HL-60 (cell line): ENCODE measurements at regions not wholly inside any gene's neighbourhood (a gene's known extent, or its start where the extent isn't known, plus 50 kb on each side); places are given as distances from the start of the nearest gene placed in this dataset.

Source experiments
- DNase-seq, 2 experiments: peaks; one replicate each; pipeline ENCODE4 v3.0.0-alpha.2; 2010 to 2020; ENCODE audit warnings: low read depth in 1 of 2, low spot score in 1 of 2
- H3K27ac ChIP-seq: fragments of 250-450 bp; sonication (Bioruptor Pico); replicated peaks from 2 replicates; pipeline ENCODE4 v1.5.1; 2020; ENCODE audit warnings: mild to moderate bottlenecking, moderate library complexity
- H3K27me3 ChIP-seq: fragments of 250-450 bp; sonication (Bioruptor Pico); 2 replicates; pipeline ENCODE4 v1.5.1; 2021; ENCODE audit warnings: mild to moderate bottlenecking, moderate library complexity; ENCODE audit not compliant: insufficient read depth, poor library complexity, severe bottlenecking
- H3K4me3 ChIP-seq: replicated peaks from 2 replicates; pipeline ENCODE4 v1.5.1; 2011; ENCODE audit warnings: mild to moderate bottlenecking, control low read depth, low read length; ENCODE audit not compliant: insufficient read depth
- GABPA ChIP-seq: IDR thresholded peaks from 2 replicates; pipeline ENCODE4 v1.6.1; 2012; ENCODE audit warnings: low read depth
- POLR2AphosphoS5 ChIP-seq: IDR thresholded peaks from 2 replicates; pipeline ENCODE4 v1.6.1; 2012; ENCODE audit warnings: low read depth
- SPI1 ChIP-seq: IDR thresholded peaks from 2 replicates; pipeline ENCODE4 v1.6.1; 2012; ENCODE audit warnings: low read depth, mild to moderate bottlenecking, borderline replicate concordance
- TF ChIP-seq, protein P1 (sequence below): IDR thresholded peaks from 2 replicates; pipeline ENCODE4 v1.6.1; 2012; ENCODE audit warnings: low read depth; ENCODE audit not compliant: insufficient replicate concordance
- TF ChIP-seq, protein P2 (sequence below): IDR thresholded peaks from one replicate; pipeline ENCODE4 v1.5.1; 2011; ENCODE audit warnings: low read length, control low read depth, inconsistent platforms; ENCODE audit not compliant: insufficient read depth

DNA sequence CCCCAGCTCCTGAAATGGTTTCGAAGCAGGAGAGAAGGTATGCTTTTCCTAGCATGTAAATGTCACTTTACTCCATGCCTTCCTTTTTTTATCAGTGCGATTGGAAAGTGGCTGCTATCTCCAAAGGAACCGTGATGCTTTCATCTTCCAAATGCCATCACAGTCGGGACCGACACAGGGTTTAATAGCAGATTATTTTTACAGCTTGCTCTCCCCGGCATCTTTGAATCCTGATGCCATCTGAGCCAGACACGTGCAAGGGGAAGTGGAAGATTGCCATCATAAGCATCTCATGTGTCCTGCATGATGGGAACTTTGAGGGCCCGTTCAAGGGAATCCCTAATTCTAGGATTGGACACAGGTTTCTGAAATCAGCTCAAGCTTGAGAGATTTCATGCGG lies 253.4 kb upstream of the KCNG1 start:
- Histone ChIP-seq H3K27ac (no peak overlapping the region), H3K27me3 (no peaks in the 10 kb centered on the region), H3K4me3 (no peak overlapping the region)
- no peak for DNase-seq
- no peak for TF ChIP-seq SPI1
- no peak for TF ChIP-seq POLR2AphosphoS5
- TF ChIP-seq, protein P1, sequence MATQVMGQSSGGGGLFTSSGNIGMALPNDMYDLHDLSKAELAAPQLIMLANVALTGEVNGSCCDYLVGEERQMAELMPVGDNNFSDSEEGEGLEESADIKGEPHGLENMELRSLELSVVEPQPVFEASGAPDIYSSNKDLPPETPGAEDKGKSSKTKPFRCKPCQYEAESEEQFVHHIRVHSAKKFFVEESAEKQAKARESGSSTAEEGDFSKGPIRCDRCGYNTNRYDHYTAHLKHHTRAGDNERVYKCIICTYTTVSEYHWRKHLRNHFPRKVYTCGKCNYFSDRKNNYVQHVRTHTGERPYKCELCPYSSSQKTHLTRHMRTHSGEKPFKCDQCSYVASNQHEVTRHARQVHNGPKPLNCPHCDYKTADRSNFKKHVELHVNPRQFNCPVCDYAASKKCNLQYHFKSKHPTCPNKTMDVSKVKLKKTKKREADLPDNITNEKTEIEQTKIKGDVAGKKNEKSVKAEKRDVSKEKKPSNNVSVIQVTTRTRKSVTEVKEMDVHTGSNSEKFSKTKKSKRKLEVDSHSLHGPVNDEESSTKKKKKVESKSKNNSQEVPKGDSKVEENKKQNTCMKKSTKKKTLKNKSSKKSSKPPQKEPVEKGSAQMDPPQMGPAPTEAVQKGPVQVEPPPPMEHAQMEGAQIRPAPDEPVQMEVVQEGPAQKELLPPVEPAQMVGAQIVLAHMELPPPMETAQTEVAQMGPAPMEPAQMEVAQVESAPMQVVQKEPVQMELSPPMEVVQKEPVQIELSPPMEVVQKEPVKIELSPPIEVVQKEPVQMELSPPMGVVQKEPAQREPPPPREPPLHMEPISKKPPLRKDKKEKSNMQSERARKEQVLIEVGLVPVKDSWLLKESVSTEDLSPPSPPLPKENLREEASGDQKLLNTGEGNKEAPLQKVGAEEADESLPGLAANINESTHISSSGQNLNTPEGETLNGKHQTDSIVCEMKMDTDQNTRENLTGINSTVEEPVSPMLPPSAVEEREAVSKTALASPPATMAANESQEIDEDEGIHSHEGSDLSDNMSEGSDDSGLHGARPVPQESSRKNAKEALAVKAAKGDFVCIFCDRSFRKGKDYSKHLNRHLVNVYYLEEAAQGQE: no peak
- no peak for TF ChIP-seq GABPA

DNA sequence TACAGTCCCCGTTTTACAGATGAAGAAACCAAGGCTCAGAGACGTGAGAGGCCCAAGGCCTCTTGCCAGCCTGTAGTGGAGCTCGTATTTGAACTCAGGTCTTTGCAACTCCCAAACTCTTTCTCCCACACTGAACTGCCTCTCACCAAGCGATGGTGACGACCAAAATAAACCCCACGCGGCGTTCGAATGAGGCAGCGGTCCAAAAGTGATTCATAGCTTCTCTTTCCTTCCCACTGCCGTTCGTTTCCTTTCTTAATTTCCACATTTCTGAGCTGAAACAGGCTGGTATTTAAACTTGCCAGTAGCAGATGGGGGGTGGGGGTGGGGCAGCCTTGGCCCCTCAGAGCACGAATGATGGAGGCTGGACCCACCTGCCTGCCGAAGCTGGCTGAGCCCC lies 252.9 kb upstream of the KCNG1 start:
- TF ChIP-seq, protein P1: no peak
- TF ChIP-seq POLR2AphosphoS5: no peak
- TF ChIP-seq, protein P2, sequence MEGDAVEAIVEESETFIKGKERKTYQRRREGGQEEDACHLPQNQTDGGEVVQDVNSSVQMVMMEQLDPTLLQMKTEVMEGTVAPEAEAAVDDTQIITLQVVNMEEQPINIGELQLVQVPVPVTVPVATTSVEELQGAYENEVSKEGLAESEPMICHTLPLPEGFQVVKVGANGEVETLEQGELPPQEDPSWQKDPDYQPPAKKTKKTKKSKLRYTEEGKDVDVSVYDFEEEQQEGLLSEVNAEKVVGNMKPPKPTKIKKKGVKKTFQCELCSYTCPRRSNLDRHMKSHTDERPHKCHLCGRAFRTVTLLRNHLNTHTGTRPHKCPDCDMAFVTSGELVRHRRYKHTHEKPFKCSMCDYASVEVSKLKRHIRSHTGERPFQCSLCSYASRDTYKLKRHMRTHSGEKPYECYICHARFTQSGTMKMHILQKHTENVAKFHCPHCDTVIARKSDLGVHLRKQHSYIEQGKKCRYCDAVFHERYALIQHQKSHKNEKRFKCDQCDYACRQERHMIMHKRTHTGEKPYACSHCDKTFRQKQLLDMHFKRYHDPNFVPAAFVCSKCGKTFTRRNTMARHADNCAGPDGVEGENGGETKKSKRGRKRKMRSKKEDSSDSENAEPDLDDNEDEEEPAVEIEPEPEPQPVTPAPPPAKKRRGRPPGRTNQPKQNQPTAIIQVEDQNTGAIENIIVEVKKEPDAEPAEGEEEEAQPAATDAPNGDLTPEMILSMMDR: no peak
- TF ChIP-seq GABPA: no peak
- no peak for TF ChIP-seq SPI1
- no peak for DNase-seq
- no peaks in the 10 kb centered on the region for H3K27me3 ChIP-seq

DNA sequence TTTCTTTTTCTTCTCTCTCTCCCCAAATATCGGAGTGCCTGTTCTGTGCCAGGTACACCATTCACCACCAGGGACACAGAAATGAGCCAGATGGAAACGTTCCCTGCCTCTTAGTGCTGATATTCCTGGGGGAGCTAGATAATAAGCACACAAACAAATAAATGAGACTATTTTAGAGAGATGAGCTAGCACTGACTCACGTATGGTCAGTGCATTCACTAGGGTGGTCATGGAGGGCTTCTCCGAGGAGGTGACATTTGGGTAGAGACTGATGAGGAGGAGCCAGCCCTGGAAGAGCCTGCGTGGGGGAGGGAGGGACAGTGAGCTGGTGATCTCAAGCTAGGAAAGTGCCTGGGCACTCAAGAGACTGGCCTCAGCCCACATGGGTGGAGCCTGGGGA lies 252.3 kb upstream of the KCNG1 start:
- no peak overlapping the region for H3K27ac ChIP-seq
- H3K27me3 ChIP-seq: no peaks in the 10 kb centered on the region
- TF ChIP-seq, protein P1: no peak
- TF ChIP-seq, protein P2: no peak
- no peak for TF ChIP-seq SPI1
- TF ChIP-seq GABPA: no peak
- no peak for TF ChIP-seq POLR2AphosphoS5
- H3K4me3 ChIP-seq: no peak overlapping the region
- DNase-seq: no peak

More for the DNA sequence above, 252.9 kb upstream of the KCNG1 start:
- Histone ChIP-seq H3K27ac (no peak overlapping the region), H3K4me3 (no peak overlapping the region)

DNA sequence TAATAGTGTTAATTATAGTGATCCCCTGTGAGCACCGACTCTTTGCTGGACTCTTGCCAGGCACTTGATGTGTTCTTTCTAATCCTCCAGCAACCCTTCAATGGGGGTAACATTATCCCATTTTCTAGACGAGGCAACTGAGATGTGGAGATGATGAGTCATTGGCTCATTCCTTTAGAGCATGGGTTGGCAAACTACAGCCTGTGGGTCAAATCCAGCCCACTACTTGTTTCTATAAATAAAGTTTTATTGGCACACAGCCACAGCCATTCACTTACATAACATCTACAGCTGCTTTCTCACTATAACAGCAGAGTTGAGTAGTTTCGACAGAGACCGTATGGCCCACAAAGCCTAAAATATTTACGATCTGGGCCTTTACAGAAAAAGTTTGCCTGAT lies 249.5 kb upstream of the KCNG1 start:
- no peak overlapping the region for H3K27ac ChIP-seq
- TF ChIP-seq SPI1 (no peak), GABPA (no peak), POLR2AphosphoS5 (no peak)
- TF ChIP-seq, protein P1: no peak
- TF ChIP-seq, protein P2: no peak
- DNase-seq: no peak
- H3K4me3 ChIP-seq: no peak overlapping the region
- H3K27me3 ChIP-seq: no peaks in the 10 kb centered on the region
